Activated CD4-positive, alpha-beta T cell treated with anti-CD3 and anti-CD28 coated beads for 24 hours (primary cell): ENCODE measurements at regions not wholly inside any gene's neighbourhood (a gene's known extent, or its start where the extent isn't known, plus 50 kb on each side); places are given as distances from the start of the nearest gene placed in this dataset.
"Not testable (repeated sequence)": the region's sequence is repeated elsewhere in the genome, so short reads cannot be mapped to it uniquely, and the experiment has no call there.

Experiments
- DNase-seq, 2 donors: peaks; one replicate each; pipeline ENCODE4 v3.0.0-alpha.2; 2020; ENCODE audit warnings: low read depth in 2 of 2

- DNase-seq, result no peak
Observed at GRCh38 chr7:96770758-96771157, 61.1 kb upstream of the SEM1 start.

GRCh38 chr7:96772139-96772694 lies 62.6 kb upstream of the SEM1 start:
- no peak for DNase-seq

DNA sequence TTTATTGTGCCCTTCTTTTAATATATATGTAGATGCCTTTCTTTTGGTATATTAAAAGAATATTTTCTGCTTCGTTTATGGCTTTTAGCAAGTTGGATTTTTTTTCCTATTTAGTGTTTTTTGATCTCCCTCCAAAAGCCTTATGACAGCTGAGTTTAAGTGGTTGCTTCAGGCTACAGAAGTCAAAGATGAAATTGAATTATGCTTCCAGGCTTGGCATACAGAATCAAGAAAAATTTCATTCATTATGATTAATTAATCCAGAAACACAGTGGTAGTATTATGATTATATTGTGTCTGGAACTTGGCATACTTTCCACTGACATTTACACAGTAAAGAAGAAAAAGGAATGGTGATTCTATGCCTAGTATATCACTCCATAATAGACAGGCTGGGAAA lies 63.8 kb upstream of the SEM1 start:
- no peak for DNase-seq

GRCh38 chr7:96774358-96774757 lies 64.7 kb upstream of the SEM1 start:
- DNase-seq, result no peak

GRCh38 chr7:96775046-96775445 lies 65.4 kb upstream of the SEM1 start:
- no peak for DNase-seq

GRCh38 chr7:96778263-96778662 lies 68.6 kb upstream of the SEM1 start:
- DNase-seq, result no peak

- no peak for DNase-seq
Observed at GRCh38 chr7:96781919-96782318, 72.3 kb upstream of the SEM1 start.

- not testable (repeated sequence) for DNase-seq
Observed at GRCh38 chr7:96782686-96783298, 73.1 kb upstream of the SEM1 start.

DNA sequence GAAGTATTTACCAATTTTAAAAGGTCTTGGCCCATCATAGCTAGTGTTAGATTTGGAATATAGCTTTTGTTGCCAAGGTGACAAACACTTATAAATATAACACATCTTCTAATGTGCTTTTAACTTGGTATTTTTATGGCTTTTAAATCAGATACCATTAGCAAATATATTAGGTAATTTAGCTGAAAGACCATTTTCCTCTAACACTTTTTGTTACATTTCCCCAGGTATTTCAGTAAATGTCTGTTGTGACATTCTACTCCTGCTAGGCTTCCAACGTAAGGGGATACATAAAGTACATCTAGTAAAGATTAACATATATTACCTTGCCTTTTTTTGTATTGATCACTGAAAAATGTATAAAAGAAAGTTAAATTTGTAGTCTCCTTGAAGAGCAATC lies 75.0 kb upstream of the SEM1 start:
- no peak for DNase-seq

GRCh38 chr7:96786261-96786997 lies 76.8 kb upstream of the SEM1 start:
- DNase-seq, result no peak

- no peak for DNase-seq
Observed at GRCh38 chr7:96786998-96787395, 77.4 kb upstream of the SEM1 start.

DNA sequence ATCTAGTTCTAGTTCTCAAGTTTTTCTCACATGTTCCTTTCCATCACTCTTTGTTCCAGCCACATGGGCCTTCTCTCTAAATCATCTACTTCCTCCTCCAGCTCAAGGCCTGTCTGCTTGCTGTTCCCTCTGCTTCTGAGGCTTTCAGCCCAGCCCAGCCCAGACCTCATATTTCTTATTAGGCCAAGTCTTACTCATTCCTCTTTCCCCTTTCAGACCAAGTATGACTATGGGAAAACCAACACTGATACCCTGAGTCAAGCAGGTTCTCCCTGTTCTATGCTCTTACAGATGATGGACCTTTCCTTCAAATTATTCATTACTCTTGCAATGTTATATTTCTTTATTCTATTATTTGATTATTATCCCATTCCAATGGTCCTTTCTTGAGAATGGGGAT lies 80.3 kb upstream of the SEM1 start:
- no peak for DNase-seq

- no peak for DNase-seq
Observed at GRCh38 chr7:96792115-96792514, 82.5 kb upstream of the SEM1 start.

DNA sequence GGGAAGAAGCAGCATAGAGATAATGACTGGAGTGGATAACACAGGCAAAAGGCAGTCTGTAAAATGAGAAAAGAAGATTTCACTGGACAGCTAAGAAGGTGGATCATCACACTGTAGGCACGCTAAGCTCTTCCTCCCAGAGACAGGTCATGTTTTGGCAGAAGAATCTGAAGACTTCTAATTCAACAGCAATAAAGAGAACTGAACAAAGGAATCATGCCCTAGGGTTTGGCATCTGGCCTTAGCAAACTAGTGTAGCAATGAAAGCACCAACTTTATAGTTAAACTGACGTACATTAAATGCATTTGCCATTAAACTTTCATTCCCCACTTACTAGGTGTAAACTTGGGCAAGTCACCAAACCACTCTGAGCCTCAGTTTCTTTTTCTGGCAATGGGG lies 84.4 kb upstream of the SEM1 start:
- DNase-seq, result no peak

- DNase-seq, result no peak
Observed at GRCh38 chr7:96800122-96800521, 90.5 kb upstream of the SEM1 start.

DNA sequence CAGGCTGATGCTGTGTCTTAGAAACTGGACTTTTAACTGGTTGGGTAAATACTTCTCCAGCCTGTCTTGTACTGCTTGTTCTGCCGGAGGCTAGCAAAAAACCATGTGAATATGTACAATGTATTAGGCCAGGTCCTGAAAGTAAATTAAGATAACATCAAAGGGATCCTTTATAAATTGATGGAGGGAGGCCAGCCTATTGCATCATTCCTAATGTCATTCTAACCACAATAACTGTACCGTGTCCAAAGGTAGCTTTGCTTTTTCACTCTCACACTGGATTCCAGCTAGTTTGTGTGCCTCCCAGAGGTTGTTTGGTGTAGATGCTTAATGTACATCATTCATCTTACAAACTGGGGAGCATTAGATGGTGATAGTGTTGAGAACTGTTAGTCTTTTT lies 91.2 kb upstream of the SEM1 start:
- DNase-seq, result no peak

- no peak for DNase-seq
Observed at GRCh38 chr7:96819111-96819700, 109.6 kb upstream of the SEM1 start.

DNA sequence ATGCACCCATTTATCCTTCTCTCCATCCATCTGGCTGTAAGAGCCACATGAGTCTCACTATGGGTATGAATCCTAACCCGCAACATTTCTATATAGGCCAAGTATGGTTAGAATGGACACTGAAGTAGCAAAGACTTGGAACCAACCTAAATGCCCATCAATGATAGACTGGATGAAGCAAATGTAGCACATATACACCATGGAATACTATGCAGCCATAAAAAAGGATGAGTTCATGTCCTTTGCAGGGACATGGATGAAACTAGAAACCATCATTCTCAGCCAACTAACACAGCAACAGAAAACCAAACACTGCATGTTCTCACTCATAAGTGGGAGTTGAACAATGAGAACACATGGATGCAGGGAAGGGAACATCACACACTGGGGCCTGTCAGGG lies 111.5 kb upstream of the SEM1 start:
- DNase-seq, result not testable (repeated sequence)

- DNase-seq, result no peak
Observed at GRCh38 chr7:96822824-96823223, 113.2 kb upstream of the SEM1 start.

- no peak for DNase-seq
Observed at GRCh38 chr7:96823274-96823673, 113.6 kb upstream of the SEM1 start.

- DNase-seq, result no peak
Observed at GRCh38 chr7:96824686-96825085, 115.0 kb upstream of the SEM1 start.

DNA sequence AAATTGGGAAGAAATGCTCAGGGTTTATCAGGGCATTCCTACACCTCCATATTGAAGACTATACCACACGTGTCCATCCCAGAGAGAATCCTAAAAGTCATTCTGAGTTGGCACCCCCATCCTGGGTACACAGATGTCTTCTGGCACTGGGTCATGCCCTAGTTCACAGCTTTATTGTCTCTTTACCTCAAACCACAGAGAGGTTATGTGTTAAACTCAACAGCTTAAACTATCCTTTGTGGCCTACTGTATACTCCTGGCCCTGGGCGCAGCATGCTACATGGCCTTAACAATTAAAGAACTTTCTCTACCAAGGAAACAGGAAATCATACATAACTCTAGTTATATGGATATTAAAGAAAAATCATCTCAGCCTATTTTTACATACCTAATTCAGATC lies 115.6 kb upstream of the SEM1 start:
- DNase-seq, result no peak

GRCh38 chr7:96826089-96826488 lies 116.4 kb upstream of the SEM1 start:
- DNase-seq, result no peak
